ENCODE measurements at regions not wholly inside any gene's neighbourhood (a gene's known extent, or its start where the extent isn't known, plus 50 kb on each side); places are given as distances from the start of the nearest gene placed in this dataset.

- Histone ChIP-seq H3K36me3 (no peaks in the 10 kb centered on the region), H3K27ac (no peak overlapping the region), H3K9me3 (no peaks in the 10 kb centered on the region), H3K4me3 (no peak overlapping the region), H3K27me3 (no peaks in the 10 kb centered on the region), H3K4me1 (no peaks in the 10 kb centered on the region)
- TF ChIP-seq POLR2A (IDR thresholded peaks at IDR 0.05) (no peak), EP300 (IDR thresholded peaks at IDR 0.05) (no peak), POLR2AphosphoS5 (IDR thresholded peaks at IDR 0.05) (no peak)
- TF ChIP-seq, protein P1, sequence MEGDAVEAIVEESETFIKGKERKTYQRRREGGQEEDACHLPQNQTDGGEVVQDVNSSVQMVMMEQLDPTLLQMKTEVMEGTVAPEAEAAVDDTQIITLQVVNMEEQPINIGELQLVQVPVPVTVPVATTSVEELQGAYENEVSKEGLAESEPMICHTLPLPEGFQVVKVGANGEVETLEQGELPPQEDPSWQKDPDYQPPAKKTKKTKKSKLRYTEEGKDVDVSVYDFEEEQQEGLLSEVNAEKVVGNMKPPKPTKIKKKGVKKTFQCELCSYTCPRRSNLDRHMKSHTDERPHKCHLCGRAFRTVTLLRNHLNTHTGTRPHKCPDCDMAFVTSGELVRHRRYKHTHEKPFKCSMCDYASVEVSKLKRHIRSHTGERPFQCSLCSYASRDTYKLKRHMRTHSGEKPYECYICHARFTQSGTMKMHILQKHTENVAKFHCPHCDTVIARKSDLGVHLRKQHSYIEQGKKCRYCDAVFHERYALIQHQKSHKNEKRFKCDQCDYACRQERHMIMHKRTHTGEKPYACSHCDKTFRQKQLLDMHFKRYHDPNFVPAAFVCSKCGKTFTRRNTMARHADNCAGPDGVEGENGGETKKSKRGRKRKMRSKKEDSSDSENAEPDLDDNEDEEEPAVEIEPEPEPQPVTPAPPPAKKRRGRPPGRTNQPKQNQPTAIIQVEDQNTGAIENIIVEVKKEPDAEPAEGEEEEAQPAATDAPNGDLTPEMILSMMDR (IDR thresholded peaks at IDR 0.05) = no peak
- ATAC-seq (ENCODE audit: low FRiP score in 2 of 2) (no peak), DNase-seq (no peak)
- 94 to 99% methylated on average over 3 of the region's 3 CpGs for WGBS, 2 donors
Observed at GRCh38 chr1:87926131-87926830, 597.6 kb downstream of the LMO4 start.

GRCh38 chr1:87926921-87927320 is 598.2 kb downstream of the LMO4 start:
- Histone ChIP-seq H3K27me3 (no peaks in the 10 kb centered on the region), H3K27ac (no peak overlapping the region), H3K4me1 (no peaks in the 10 kb centered on the region), H3K4me3 (no peak overlapping the region), H3K36me3 (no peaks in the 10 kb centered on the region), H3K9me3 (no peaks in the 10 kb centered on the region)
- DNase-seq (no peak), ATAC-seq (ENCODE audit: low FRiP score in 2 of 2) (no peak)
- TF ChIP-seq POLR2AphosphoS5 (IDR thresholded peaks at IDR 0.05) (no peak), POLR2A (IDR thresholded peaks at IDR 0.05) (no peak), EP300 (IDR thresholded peaks at IDR 0.05) (no peak)
- TF ChIP-seq, protein P1 (IDR thresholded peaks at IDR 0.05) = no peak
- WGBS, 2 donors = 86 to 97% methylated on average over 1 of the region's 1 CpG

GRCh38 chr1:87927391-87928280 is 599.0 kb downstream of the LMO4 start:
- ATAC-seq (ENCODE audit: low FRiP score in 2 of 2) (no peak), DNase-seq (no peak)
- Histone ChIP-seq H3K4me1 (no peaks in the 10 kb centered on the region), H3K36me3 (no peaks in the 10 kb centered on the region), H3K27ac (no peak overlapping the region), H3K9me3 (no peaks in the 10 kb centered on the region), H3K27me3 (no peaks in the 10 kb centered on the region), H3K4me3 (no peak overlapping the region)
- no peak for TF ChIP-seq POLR2A (IDR thresholded peaks at IDR 0.05)
- WGBS, 2 donors = 53 to 72% methylated on average over 3 of the region's 3 CpGs

- WGBS, 2 donors = 50 to 78% methylated on average over 1 of the region's 1 CpG
- no peak for ATAC-seq (ENCODE audit: low FRiP score in 2 of 2)
- no peak for DNase-seq
- no peaks in the 10 kb centered on the region for H3K4me1 ChIP-seq
- TF ChIP-seq POLR2AphosphoS5 (IDR thresholded peaks at IDR 0.05) (no peak), EP300 (IDR thresholded peaks at IDR 0.05) (no peak), POLR2A (IDR thresholded peaks at IDR 0.05) (no peak)
- TF ChIP-seq, protein P1 (IDR thresholded peaks at IDR 0.05) = no peak
- H3K36me3 ChIP-seq = no peaks in the 10 kb centered on the region
- H3K4me3 ChIP-seq = no peak overlapping the region
- no peaks in the 10 kb centered on the region for H3K9me3 ChIP-seq
- no peaks in the 10 kb centered on the region for H3K27me3 ChIP-seq
- no peak overlapping the region for H3K27ac ChIP-seq
Observed at GRCh38 chr1:87928623-87929022, 599.9 kb downstream of the LMO4 start.

- no peaks in the 10 kb centered on the region for H3K27me3 ChIP-seq
- no peak for ATAC-seq (ENCODE audit: low FRiP score in 2 of 2)
- TF ChIP-seq, protein P1 (IDR thresholded peaks at IDR 0.05) = no peak
- TF ChIP-seq EP300 (IDR thresholded peaks at IDR 0.05) (no peak), POLR2AphosphoS5 (IDR thresholded peaks at IDR 0.05) (no peak), POLR2A (IDR thresholded peaks at IDR 0.05) (no peak)
- no peak for DNase-seq
- no peak overlapping the region for H3K27ac ChIP-seq
- H3K9me3 ChIP-seq = no peaks in the 10 kb centered on the region
- no peak overlapping the region for H3K4me3 ChIP-seq
- H3K4me1 ChIP-seq = no peaks in the 10 kb centered on the region
- 84 to 86% methylated on average over 1 of the region's 1 CpG for WGBS, 2 donors
- H3K36me3 ChIP-seq = no peaks in the 10 kb centered on the region
Observed at GRCh38 chr1:87929906-87930305, 601.2 kb downstream of the LMO4 start.
